ENCODE measurements at regions not wholly inside any gene's neighbourhood (a gene's known extent, or its start where the extent isn't known, plus 50 kb on each side); places are given as distances from the start of the nearest gene placed in this dataset.

GRCh38 chr3:187906920-187907319, 161.7 kb upstream of the BCL6 start (continued):
- no peak for TF ChIP-seq ZSCAN4 (tag by site-specific recombination; IDR thresholded peaks at IDR 0.05)

GRCh38 chr3:187909866-187910265, 164.6 kb upstream of the BCL6 start:
- ChIA-PET POLR2A (interaction anchor here (0.6 kb wide), 1 partner anchor 1789 kb away, joined by 3 read pairs; no protein-coding TSS in a partner anchor), CTCF (no interaction called here)
- no peaks in the 10 kb centered on the region for H3K4me1 ChIP-seq (ENCODE audit: control insufficient read depth, insufficient read depth, low read length)
- H3K27ac ChIP-seq (ENCODE audit: extremely low read depth, low read depth, low read length), result no peak overlapping the region
- H3K9me3 ChIP-seq (ENCODE audit: control insufficient read depth, insufficient read depth, low read depth, low read length), result no peaks in the 10 kb centered on the region
- no peaks in the 10 kb centered on the region for H3K36me3 ChIP-seq (ENCODE audit: control insufficient read depth in 2 of 2, insufficient read depth in 1 of 2, low read length in 2 of 2)
- no peak for TF ChIP-seq ZNF354C (tag by site-specific recombination; IDR thresholded peaks at IDR 0.05; ENCODE audit: borderline replicate concordance, low read depth)
- no peak for TF ChIP-seq ZNF426 (tag by site-specific recombination; IDR thresholded peaks at IDR 0.05)
- TF ChIP-seq ZNF362 (tag by site-specific recombination; IDR thresholded peaks at IDR 0.05), result no peak
- no peak for TF ChIP-seq ZNF350 (tag by site-specific recombination; IDR thresholded peaks at IDR 0.05)
- TF ChIP-seq YY1 (tag by site-specific recombination; IDR thresholded peaks at IDR 0.05), result no peak
- no peak for TF ChIP-seq ZFP3 (tag by site-specific recombination; IDR thresholded peaks at IDR 0.05; ENCODE audit: low read depth)
- TF ChIP-seq ZNF701 (tag by site-specific recombination; IDR thresholded peaks at IDR 0.05), result no peak
- no peak for TF ChIP-seq RBAK (tag by site-specific recombination; IDR thresholded peaks at IDR 0.05)
- no peak for TF ChIP-seq ZNF677 (tag by site-specific recombination; IDR thresholded peaks at IDR 0.05)
- no peak for TF ChIP-seq ZBTB1 (tag by site-specific recombination; IDR thresholded peaks at IDR 0.05)
- TF ChIP-seq ZSCAN4 (tag by site-specific recombination; IDR thresholded peaks at IDR 0.05), result no peak
- no peak for TF ChIP-seq INSM2 (tag by site-specific recombination; IDR thresholded peaks at IDR 0.05)
- no peak overlapping the region for H3K4me3 ChIP-seq (ENCODE audit: low read depth, low read length)

- H3K27ac ChIP-seq (ENCODE audit: extremely low read depth, low read depth, low read length), result no peak overlapping the region
- H3K4me3 ChIP-seq (ENCODE audit: low read depth, low read length), result no peak overlapping the region
- ChIA-PET CTCF (no interaction called here), POLR2A (no interaction called here)
- H3K4me1 ChIP-seq (ENCODE audit: control insufficient read depth, insufficient read depth, low read length), result no peaks in the 10 kb centered on the region
- H3K9me3 ChIP-seq (ENCODE audit: control insufficient read depth, insufficient read depth, low read depth, low read length), result no peaks in the 10 kb centered on the region
- no peaks in the 10 kb centered on the region for H3K36me3 ChIP-seq (ENCODE audit: control insufficient read depth in 2 of 2, insufficient read depth in 1 of 2, low read length in 2 of 2)
- TF ChIP-seq ZNF292 (tag by site-specific recombination; IDR thresholded peaks at IDR 0.05; ENCODE audit: borderline replicate concordance, low read depth) (no peak), ZNF341 (tag by site-specific recombination; IDR thresholded peaks at IDR 0.05; ENCODE audit: low read depth) (no peak), TSHZ1 (tag by site-specific recombination; IDR thresholded peaks at IDR 0.05; ENCODE audit: borderline replicate concordance) (no peak), ZNF580 (tag by site-specific recombination; IDR thresholded peaks at IDR 0.05) (no peak), ZNF510 (tag by site-specific recombination; IDR thresholded peaks at IDR 0.05; ENCODE audit: insufficient replicate concordance) (no peak), ZNF155 (tag by site-specific recombination; IDR thresholded peaks at IDR 0.05) (no peak), ZNF140 (tag by site-specific recombination; IDR thresholded peaks at IDR 0.05) (no peak)
Observed at GRCh38 chr3:187912007-187912406, 166.7 kb upstream of the BCL6 start.

Data from HEK293 (cell line).